ENCODE measurements at regions not wholly inside any gene's neighbourhood (a gene's known extent, or its start where the extent isn't known, plus 50 kb on each side); places are given as distances from the start of the nearest gene placed in this dataset.
"Not testable (repeated sequence)": the region's sequence is repeated elsewhere in the genome, so short reads cannot be mapped to it uniquely, and the experiment has no call there.

DNA sequence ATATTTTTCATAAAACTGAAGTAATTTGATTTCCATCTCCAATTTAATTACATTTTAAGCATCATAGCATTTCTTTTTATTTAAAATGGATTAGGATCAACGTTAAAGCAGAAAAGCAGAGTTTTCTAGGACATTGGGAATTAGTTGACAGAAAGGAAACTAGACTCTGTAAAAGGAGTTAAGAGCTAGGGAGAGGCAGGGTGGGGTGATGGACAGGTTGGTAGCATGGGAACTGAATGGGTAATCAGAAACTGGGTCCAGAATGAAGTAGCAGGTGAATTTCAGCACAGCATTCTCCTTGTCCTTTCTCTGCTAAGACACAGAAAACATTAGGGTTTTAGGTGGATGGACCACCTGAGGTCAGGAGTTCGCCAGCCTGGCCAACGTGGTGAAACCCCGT is 97.6 kb downstream of the ANAPC4 start:
- DNase-seq = no peak

DNA sequence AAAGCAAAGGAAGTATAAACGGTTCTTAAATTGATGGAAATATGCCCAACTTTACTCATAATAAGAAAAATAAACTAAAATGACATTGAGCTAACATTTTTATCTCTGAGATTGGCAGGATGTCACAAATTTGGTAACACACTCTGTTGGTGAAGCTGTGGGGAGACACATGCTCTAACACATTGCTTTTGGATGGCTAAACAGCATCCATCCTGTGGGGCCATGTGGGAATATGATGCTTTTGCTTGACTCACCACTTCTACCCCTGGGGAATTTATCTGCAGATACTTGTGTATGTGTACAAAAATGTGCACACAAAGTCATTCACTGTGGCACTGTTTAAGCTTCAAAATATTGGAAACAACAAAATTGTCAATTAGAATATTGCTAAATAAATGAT is 100.2 kb downstream of the ANAPC4 start:
- no peak for DNase-seq

DNA sequence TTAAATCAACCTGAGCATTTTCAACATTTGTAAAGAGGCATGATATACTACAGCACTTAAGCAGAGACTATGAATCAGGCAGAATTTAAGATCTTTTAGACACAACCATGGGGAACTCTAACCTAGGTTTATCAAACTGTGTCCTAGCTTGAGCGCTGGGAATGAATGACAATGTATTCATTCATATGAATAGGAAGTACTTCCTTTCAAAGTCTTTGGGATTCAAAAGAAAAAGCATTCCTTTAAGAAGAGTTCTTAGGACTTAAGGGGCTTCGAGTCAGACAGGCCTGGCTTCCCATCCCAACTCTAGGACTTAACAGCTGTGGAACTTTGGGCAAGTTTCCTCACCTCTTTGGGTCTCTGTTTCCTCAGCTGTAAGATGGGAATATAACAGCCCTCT is 104.6 kb downstream of the ANAPC4 start:
- no peak for DNase-seq

DNA sequence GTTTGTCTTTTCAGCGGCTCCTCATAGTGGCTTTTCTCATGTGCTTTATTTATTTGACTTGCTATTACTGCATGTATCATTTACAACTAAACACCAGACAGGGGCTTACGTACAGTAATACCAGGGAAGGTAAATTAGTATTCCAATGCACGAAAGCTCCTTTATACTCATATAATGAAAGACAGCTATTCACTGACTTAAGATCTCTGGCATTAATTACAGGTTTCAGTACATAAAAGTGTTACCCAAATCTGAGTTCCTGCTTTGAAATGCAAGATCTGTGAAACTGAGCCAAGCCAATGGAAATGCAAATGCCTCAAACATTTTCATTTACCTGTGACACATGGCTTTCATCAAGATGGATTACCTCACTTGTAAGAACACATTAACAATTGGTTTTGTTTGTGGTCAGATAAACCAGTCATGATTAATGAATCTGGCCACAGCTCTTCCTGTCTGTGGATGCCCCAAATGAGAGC is 107.2 kb downstream of the ANAPC4 start:
- no peak for DNase-seq

DNA sequence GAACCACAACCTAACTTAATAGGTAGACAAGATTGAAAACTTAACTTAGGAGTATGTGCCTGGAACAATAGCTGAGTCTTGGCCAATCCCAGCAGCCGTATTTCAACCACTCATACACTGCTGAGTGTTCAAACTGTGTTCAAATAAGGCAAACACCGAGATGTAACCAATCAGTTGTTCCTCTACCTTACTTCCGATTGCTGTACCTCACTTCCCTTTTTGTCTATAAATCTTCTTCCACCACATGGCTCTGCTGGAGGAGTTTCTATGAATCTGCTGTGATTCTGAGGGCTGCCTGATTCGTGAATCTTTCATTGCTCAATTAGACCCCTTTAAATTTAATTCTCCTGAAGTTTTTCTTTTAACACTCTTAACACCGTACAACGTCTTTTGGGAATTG is 108.0 kb downstream of the ANAPC4 start:
- DNase-seq = no peak

DNA sequence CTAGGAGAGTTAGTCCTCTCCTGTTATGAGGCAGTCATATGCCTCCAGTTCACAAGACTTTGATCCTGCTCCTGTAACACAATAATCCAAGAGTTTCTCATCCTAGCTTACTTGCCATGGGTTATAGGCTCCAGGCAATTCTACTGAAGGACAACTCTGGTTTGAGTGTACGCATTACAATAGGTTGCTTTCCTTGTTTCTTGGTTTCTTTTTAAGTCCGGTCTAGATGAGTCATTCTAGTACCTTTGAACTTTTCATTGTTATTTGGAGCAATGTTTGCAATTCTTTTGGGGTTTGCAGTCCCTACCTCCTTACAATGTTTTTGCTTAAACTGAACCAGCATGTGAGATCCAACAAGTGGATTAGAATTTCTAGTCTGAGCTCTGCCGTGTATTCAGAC is 109.1 kb downstream of the ANAPC4 start:
- no peak for DNase-seq

DNA sequence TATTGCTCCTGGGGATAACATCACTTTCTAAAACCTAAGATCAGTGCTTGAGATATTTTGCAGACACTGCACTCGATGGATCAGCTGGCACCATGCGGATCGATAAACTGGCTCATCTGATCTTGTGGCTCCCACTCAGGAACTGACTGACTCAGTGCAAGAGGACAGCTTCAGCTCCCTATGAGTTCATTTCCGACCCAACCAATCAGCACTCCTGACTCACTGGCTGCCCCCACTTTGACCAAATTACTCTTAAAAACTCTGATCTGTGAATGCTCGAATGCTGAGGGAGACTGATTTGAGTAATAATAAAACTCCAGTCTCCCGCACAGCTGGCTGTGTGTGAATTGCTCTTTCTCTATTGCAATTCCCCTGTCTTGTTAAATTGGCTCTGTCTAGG is 110.1 kb downstream of the ANAPC4 start:
- no peak for DNase-seq

DNA sequence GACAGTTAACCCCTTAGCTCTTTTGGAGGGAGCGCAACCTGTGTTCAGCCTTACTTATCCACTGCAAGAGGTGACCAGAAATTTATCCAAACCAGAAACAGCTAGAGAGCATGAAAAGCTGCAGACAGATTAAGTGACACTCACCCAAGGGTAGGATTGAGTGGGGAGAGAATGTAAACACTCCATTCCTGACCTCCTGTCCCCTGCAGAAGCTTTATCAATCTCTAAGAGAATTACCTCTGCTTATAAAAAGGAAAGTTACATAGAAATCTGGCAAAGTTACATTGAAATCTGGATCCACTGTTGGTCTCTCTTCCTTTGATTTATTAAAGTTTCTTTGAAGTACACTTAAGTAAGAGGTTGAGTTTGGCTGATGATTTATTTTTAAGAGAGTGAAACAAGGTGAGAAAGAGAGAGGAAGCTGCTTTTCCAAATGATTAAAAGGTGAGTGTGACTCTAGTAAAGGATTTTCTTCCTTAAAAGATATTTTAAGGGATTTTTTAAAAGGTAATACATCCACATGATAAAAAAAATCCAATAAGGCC is 112.3 kb downstream of the ANAPC4 start:
- no peak for DNase-seq

DNA sequence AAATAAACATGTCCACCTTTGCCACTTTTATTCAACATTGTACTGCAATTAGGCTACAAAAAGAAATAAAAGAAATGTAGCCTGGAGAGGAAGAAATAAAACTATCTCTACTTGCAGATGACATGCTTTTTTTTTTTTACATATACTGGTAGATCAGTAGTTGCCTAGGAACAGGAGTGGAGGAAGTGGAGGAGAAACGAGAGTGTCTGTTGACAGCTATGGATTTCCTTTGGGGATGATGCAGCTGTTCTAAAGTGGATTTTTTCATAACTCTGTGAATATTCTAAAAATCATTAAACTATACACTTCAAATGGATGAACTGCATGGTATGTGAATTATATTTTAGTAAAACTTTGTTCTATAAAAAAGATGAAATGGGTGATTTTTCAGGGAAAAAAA is 116.4 kb downstream of the ANAPC4 start:
- no peak for DNase-seq

DNA sequence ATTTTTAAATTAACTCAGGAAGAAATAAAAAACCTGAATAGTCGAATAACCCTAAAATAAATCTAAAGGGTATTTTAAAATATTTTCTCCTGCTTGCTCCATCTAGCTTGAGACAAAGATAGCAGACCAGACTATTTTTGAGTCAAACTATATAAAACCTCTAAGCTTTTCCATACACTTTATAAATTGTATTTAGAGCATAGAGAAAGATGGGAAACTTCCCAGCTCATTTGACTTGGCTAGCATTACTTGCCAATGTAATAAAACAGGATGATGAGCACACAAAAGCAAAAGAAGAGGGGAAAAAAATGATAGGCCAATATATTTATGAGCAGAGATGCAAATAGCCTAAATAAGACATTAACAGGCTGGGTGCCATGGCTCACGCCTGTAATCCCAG is 117.1 kb downstream of the ANAPC4 start:
- no peak for DNase-seq

DNA sequence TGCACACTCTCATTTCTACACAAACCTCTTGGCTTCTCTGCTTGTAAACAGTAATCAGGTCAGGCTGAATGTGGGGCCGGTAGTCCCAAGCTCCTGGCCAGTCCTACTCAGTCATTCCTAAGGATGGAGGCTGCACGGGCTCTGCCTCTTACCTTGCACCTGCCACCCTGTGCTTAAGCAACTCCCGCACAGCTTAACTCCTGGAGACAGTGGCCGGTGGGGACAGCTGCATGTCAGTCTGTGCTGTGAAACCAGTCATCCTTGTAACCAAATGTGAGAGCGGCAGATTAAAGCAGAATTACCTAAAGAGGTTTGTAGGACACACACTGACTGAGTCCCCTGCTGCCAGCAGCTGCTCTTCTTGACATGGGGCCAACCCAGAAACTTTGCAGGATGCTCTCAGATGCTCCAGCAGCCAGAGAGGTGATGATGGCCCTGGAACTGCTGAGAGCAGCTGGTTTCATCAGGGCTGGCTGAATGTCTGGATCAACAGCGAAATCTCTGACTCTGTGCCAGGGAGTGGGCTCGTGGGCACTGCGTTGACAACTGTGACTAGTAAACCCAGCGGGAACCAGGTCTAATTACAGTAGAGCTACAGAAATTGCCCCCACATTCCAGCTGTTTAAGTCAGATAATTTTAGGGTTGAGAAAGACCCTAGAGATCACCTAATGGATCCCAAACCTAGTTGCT is 123.7 kb downstream of the ANAPC4 start:
- DNase-seq = no peak

DNA sequence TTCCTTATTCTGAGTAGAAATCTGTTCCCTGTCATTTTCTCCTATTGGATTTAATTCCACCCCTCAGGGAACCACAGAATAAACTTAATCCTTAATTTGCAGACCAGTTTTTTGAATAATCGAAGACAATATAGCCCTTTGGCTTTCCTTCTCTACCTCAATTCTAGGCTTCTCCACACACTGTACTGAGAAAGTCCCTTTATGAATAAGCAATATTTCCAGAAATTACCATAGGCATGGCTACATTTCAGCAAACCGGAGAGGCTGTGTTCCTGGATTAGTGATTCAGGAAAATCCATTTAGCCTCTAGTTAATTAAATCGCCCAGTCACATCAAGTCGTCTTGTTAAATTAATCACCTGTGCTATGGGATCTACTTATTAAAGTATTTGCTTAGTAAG is 125.1 kb downstream of the ANAPC4 start:
- no peak for DNase-seq

DNA sequence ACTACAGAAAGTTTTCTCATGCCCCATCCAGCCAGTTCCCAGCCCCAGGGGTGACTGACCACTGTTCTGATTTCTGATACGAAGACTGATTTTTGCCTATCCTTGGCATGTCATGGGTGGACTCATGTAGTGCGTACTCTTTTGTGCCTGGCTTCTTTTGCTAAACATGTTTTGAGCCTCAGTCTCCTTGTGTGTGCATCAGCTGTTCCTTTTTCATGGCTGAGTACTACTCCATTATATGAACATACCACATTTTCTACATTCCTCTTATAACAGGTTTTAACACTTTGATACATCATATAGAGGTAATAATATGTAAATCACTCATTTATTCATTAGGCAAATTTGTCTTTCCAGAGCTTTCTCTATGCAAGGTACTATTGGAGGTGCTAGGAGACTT is 126.7 kb downstream of the ANAPC4 start:
- no peak for DNase-seq

DNA sequence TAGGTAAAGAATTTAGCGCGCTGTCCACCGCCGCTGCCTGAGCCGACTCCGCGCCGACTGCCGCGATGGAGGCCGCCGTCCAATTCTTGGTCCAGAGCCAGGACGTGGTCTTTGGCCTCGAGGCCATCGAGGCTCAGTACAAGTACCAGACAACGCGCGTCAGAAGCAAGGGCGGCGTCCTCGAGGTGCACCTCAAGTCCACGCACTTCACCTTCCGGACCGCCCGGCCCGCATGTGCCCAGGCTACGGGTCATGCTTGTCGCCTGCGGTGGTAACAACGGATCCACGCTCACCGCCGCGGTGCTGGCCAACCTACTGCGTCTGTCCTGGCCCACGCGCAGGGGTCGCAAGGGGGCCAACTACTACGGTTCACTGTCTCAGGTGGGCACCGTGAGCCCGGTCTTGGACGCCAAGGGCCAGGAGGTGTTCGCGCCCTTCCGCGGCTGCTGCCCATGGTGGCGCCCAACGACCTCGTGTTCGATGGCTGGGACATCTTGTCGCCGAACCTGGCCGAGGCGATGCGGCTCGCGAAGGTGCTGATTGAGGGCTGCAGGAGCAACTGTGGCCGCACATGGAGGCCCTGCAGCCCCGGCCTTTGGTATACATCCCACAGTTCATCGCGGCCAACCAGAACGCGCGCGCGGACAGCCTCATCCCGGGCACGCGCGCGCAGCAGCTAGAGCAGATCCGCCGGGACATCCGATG is 128.0 kb downstream of the ANAPC4 start:
- DNase-seq = no peak

DNA sequence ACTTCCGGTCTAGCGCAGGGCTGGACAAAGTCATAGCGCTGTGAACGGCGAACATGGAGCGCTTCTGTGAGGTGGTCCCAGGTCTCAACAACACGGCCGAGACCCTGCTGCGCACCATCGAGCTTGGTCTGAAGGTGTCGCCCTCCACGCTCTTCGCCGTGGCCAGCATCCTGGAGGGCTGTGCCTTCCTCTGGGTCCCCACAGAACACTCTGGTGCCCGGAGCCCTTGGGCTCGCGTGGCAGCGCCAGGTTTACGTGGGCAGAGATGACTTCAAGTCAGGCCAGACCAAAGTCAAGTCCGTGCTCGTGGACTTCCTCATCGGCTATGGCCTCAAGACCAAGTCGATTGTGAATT is 128.6 kb downstream of the ANAPC4 start:
- DNase-seq = no peak

DNA sequence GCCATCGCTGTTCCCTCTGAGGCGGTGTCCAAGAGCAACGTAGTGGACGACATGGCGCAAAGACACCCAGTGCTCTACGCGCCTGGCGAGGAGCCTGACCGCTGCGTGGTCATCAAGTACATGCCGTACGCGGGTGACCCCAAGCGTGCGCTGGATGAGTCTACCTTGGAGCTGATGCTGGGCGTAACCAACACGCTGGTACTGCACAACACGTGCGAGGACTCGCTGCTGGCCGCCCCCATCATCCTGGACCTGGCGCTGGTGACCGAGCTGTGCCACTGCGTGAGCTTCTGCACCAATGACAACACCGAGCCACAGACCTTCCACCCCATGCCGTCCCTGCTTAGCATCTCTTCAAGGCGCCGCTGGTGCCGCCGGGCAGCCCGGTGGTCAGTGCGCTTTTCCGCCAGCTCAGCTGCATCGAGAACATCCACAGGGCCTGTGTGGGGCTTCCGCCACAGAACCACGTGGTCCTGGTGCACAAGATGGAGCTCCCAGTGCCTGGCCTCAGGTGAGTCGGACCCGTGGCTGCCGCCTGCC is 129.0 kb downstream of the ANAPC4 start:
- no peak for DNase-seq

DNA sequence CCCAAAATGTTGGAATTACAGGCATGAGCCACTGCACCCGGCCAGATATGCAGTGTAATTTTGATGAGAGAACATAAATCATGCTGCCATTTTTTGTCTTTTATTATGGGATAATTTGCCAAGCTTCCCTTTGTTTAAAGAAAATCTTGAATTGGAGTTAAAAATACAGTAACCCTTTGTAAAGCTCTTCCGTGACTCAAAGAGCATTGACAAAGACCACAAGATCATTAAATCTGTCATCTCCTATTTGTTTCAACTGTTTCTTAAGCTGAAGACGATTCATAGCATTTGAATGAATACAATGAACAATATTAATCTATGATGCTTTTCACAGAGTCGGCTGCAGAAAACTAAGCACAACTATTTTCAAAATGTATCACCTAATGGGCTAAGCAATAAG is 132.6 kb downstream of the ANAPC4 start:
- DNase-seq = no peak

DNA sequence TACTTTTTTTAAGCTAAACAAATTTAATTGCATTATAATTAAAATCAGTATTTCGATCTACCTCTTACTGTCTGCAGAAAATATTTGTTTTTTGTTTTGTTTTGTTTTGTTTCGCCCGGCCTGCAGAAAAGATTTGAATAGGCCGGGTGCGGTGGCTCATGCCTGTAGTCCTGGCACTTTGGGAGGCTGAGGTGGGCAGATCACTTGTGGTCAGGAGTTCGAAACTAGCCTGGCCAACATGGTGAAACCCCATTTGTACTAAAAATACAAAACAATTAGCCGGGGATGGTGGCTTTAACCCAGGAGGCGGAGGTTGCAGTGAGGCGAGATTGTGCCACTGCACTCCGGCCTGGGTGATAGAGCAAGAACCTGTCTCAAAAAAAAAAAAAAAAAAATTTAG is 134.8 kb downstream of the ANAPC4 start:
- not testable (repeated sequence) for DNase-seq

DNA sequence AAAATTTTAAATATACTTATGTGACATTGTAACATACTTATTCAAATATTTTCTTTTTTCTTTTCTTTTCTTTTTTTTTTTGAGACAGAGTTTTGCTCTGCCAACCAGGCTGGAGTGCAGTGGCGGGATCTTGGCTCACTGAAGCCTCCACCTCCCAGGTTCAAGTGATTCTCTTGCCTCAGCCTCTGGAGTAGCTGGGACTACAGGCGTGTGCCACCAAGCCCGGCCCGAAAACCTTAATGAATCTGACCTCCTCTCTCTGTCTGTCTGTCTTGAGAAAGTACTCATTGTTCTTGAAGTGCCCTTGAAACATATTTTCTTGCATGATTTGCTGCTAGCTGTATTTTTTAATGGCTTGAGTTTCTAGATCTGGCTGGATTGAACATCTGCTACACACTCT is 136.8 kb downstream of the ANAPC4 start:
- DNase-seq = no peak

DNA sequence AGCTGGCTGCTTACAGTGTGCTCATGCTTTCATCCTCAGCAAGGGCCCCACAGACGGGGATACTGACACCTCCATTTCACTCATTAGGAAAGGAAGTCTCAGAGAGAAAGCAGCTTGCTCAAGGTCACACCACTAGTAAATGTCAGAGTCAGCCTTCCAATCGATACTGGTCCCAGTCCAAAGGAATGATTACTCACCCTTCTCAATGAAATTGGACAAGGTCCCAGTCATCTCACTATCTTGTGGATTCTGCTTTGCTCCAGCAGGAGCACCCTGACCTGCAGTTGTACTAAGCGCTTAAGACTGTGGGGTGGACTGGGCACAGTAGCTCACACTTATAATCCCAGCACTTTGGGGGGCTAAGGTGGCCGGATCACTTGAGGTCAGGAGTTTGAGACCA is 132.2 kb upstream of the SLC34A2 start:
- DNase-seq = no peak

DNA sequence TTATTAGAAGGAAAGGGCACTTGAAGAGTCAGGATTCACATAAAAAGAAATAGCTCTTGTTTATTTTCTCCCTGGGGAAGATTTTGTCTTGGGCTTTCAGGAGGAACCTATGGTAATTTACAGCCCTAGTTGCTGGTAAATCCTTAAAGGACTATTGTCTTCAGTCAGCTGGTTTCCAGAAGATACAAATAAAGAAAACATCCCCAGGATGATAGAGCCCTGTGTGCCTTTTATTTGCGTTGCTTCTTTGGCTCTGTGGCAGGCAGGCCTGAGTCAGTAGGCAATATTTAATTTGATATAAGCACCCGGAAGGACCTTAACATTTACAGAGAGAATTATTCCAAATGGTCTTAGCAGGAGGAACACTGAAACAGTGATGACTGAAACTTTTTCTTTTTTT is 131.0 kb upstream of the SLC34A2 start:
- DNase-seq = no peak

DNA sequence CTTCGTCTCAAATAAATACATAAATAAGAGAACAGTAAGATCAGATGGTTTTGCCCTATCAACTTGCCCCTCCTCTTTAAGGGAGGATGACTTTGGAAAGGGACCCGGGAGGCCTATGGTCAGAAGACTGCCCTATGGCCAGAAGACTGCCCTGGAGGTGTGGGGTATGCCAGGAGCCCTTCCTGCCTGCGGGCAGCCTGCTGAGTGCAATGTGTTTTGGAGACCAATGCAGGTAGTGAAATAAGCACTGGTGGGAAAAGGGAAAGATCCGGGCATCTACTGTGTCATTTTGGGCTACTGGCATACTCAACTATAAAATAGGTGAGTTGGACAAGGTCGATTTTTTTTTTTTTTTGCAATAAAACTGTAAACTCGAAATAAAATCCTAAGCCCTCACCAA is 129.8 kb upstream of the SLC34A2 start:
- DNase-seq = no peak

DNA sequence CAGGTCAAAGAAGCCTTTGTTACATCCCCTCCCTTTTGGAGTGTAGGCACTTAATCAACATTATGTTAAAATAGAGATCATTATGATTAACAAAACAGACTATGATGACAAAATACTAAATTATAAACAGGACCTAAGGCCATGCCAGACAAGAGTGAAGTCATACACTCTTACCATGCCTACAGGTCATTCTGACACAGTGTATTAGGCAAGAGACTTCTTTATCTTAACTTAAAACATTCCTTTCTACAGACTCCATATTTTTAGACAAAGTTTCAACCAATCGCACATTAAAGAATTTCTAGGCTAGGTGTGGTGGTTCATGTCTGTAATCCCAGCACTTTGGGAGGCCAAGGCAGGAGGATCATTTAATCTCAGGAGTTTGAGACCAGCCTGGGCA is 128.6 kb upstream of the SLC34A2 start:
- no peak for DNase-seq

DNA sequence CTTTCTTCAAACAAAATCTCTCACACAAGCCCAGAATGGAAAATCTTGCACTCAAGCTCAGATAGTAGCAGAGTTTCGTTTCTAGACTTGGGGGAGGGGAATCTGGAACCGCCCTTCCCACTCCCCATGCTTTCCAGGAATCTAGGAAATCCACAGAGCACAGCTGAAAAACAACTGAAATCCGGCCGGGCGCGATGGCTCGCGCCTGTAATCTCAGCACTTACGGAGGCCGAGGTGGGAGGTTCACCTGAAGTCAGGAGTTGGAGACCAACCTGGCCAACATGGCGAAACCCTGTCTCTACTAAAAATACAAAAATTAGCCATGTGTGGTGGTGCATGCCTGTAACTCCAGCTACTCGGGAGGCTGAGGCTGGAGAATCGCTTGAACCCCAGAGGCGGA is 127.3 kb upstream of the SLC34A2 start:
- no peak for DNase-seq
